Calu3 (cell line): ENCODE measurements at regions not wholly inside any gene's neighbourhood (a gene's known extent, or its start where the extent isn't known, plus 50 kb on each side); places are given as distances from the start of the nearest gene placed in this dataset.
"Not testable (repeated sequence)": the region's sequence is repeated elsewhere in the genome, so short reads cannot be mapped to it uniquely, and the experiment has no call there.

Experiments used
- BruUV-seq: library from RNA; stranded (reverse); fragments of 400-500 nt; replicated peaks from 2 replicates; lab custom pipeline; 2021; lab: Mats Ljungman, UMichigan
- CTCF ChIA-PET: fragments of 300-600 bp; sonication (Branson Sonifier 250); formaldehyde crosslinking; loops from one replicate; lab custom pipeline; 2022; ENCODE audit warnings: antibody characterized with exemption; lab: Charles Lee
- DNase-seq: peaks from one replicate; pipeline ENCODE4 v3.0.0; 2022
- H3K27ac Mint-ChIP-seq: one replicate; pipeline ENCODE4 v1.8.0; 2022; ENCODE audit warnings: mixed read lengths; ENCODE audit not compliant: unreplicated experiment
- H3K27me3 Mint-ChIP-seq: one replicate; pipeline ENCODE4 v1.8.0; 2022; ENCODE audit warnings: mixed read lengths; ENCODE audit not compliant: unreplicated experiment
- H3K36me3 Mint-ChIP-seq: one replicate; pipeline ENCODE4 v1.8.0; 2022; ENCODE audit warnings: mild to moderate bottlenecking, moderate library complexity, mixed read lengths; ENCODE audit not compliant: insufficient read depth, unreplicated experiment
- H3K4me1 Mint-ChIP-seq: one replicate; pipeline ENCODE4 v1.8.0; 2022; ENCODE audit warnings: mild to moderate bottlenecking, low read depth, mixed read lengths; ENCODE audit not compliant: unreplicated experiment
- H3K4me3 Mint-ChIP-seq: one replicate; pipeline ENCODE4 v1.8.0; 2022; ENCODE audit warnings: mild to moderate bottlenecking, low read depth, moderate library complexity, mixed read lengths; ENCODE audit not compliant: unreplicated experiment
- H3K9me3 Mint-ChIP-seq: one replicate; pipeline ENCODE4 v1.8.0; 2022; ENCODE audit warnings: low read depth, mixed read lengths; ENCODE audit not compliant: unreplicated experiment
- CTCF ChIP-seq: fragments of 200-600 bp; IDR thresholded peaks from one replicate; pipeline ENCODE4 v1.8.0; 2022; ENCODE audit warnings: antibody characterized with exemption; ENCODE audit not compliant: unreplicated experiment
- intact Hi-C: fragments of 100-400 bp; cut with micrococcal nuclease; formaldehyde crosslinking; loops from one replicate; pipeline ENCODE4 v1.10.0; 2022; ENCODE audit not compliant: unreplicated experiment

- no peak for DNase-seq
- CTCF ChIA-PET = no interaction called here
- TF ChIP-seq CTCF = no peak
- Mint-ChIP-seq H3K9me3 (peaks cover 5% of the 10 kb centered on the region), H3K4me1 (no peaks in the 10 kb centered on the region), H3K27ac (no peak overlapping the region), H3K27me3 (no peaks in the 10 kb centered on the region), H3K4me3 (no peak overlapping the region), H3K36me3 (no peaks in the 10 kb centered on the region)
- no TSS peak for BruUV-seq
- intact Hi-C loops = no loop called here
Observed at GRCh38 chr11:98061858-98062257, 958.9 kb upstream of the CNTN5 start.

GRCh38 chr11:98062714-98063113, 958.0 kb upstream of the CNTN5 start:
- Mint-ChIP-seq H3K4me3 (no peak overlapping the region), H3K27me3 (no peaks in the 10 kb centered on the region), H3K4me1 (no peaks in the 10 kb centered on the region), H3K36me3 (no peaks in the 10 kb centered on the region), H3K27ac (no peak overlapping the region), H3K9me3 (peaks cover 5% of the 10 kb centered on the region)
- CTCF ChIA-PET = no interaction called here
- no TSS peak for BruUV-seq
- no peak for TF ChIP-seq CTCF
- no peak for DNase-seq
- intact Hi-C loops = no loop called here

GRCh38 chr11:98068251-98068650, 952.5 kb upstream of the CNTN5 start:
- H3K4me3 Mint-ChIP-seq = no peak overlapping the region
- no peak for TF ChIP-seq CTCF
- H3K27me3 Mint-ChIP-seq = no peaks in the 10 kb centered on the region
- CTCF ChIA-PET = no interaction called here
- H3K27ac Mint-ChIP-seq = no peak overlapping the region
- H3K9me3 Mint-ChIP-seq = peaks cover 8% of the 10 kb centered on the region
- intact Hi-C loops = no loop called here
- no TSS peak for BruUV-seq
- DNase-seq = no peak
- no peaks in the 10 kb centered on the region for H3K4me1 Mint-ChIP-seq
- no peaks in the 10 kb centered on the region for H3K36me3 Mint-ChIP-seq

GRCh38 chr11:98069147-98069546, 951.6 kb upstream of the CNTN5 start:
- H3K36me3 Mint-ChIP-seq, DNase-seq, BruUV-seq, H3K9me3 Mint-ChIP-seq, CTCF ChIA-PET, H3K27me3 Mint-ChIP-seq, H3K27ac Mint-ChIP-seq, intact Hi-C loops, H3K4me3 Mint-ChIP-seq, H3K4me1 Mint-ChIP-seq: not testable (repeated sequence)

GRCh38 chr11:98069861-98070260, 950.9 kb upstream of the CNTN5 start:
- H3K27me3 Mint-ChIP-seq = no peaks in the 10 kb centered on the region
- TF ChIP-seq CTCF = no peak
- H3K4me1 Mint-ChIP-seq = no peaks in the 10 kb centered on the region
- H3K36me3 Mint-ChIP-seq = no peaks in the 10 kb centered on the region
- CTCF ChIA-PET = no interaction called here
- no peak overlapping the region for H3K4me3 Mint-ChIP-seq
- BruUV-seq = no TSS peak
- no peak overlapping the region for H3K27ac Mint-ChIP-seq
- peaks cover 8% of the 10 kb centered on the region for H3K9me3 Mint-ChIP-seq
- no peak for DNase-seq
- intact Hi-C loops = no loop called here
